Mucosa of descending colon (tissue), 3 donors: ENCODE measurements at regions not wholly inside any gene's neighbourhood (a gene's known extent, or its start where the extent isn't known, plus 50 kb on each side); places are given as distances from the start of the nearest gene placed in this dataset.

Experiments used
- ATAC-seq: fragments of 200-7000 bp; cut with Tn5 transposase; one replicate; pipeline ENCODE4 v1.9.1; 2020; ENCODE audit warnings: mild to moderate bottlenecking, moderate library complexity
- DNase-seq, 3 donors: peaks; one replicate each; pipeline ENCODE4 v3.0.0-alpha.2; 2020
- H3K36me3 ChIP-seq: fragments of 200-600 bp; one replicate; pipeline ENCODE4 v1.8.0; 2021; ENCODE audit warnings: low read depth, mild to moderate bottlenecking
- H3K4me1 ChIP-seq: fragments of 200-600 bp; one replicate; pipeline ENCODE4 v1.8.0; 2021; ENCODE audit warnings: low read depth, mild to moderate bottlenecking
- H3K4me3 ChIP-seq: fragments of 200-600 bp; one replicate; pipeline ENCODE4 v1.8.0; 2021; ENCODE audit warnings: mild to moderate bottlenecking
- H3K9me3 ChIP-seq: fragments of 200-600 bp; one replicate; pipeline ENCODE4 v1.8.0; 2021; ENCODE audit warnings: mild to moderate bottlenecking
- intact Hi-C, 2 donors: fragments of 100-400 bp; cut with DNase I in 1 of 2; cut with micrococcal nuclease in 1 of 2; formaldehyde crosslinking; loops; one replicate each; pipeline versions ENCODE4 v1.11.0 to v1.11.1; 2022; cut with DNase I, micrococcal nuclease
- TF ChIP-seq, protein P1 (sequence below): fragments of 200-600 bp; IDR thresholded peaks from one replicate; pipeline ENCODE4 v1.8.0; 2022; ENCODE audit warnings: antibody characterized with exemption, mild to moderate bottlenecking
- donor health status: DM: no; HTN: no; CAD: no; lungs with moderate emphysema.
- donor health status: DM: no; HTN: no; CAD: no.
- donor health status: DM: no; HTN: yes; CAD: no.

- ATAC-seq, result no peak
- no peak for DNase-seq
- TF ChIP-seq, protein P1, sequence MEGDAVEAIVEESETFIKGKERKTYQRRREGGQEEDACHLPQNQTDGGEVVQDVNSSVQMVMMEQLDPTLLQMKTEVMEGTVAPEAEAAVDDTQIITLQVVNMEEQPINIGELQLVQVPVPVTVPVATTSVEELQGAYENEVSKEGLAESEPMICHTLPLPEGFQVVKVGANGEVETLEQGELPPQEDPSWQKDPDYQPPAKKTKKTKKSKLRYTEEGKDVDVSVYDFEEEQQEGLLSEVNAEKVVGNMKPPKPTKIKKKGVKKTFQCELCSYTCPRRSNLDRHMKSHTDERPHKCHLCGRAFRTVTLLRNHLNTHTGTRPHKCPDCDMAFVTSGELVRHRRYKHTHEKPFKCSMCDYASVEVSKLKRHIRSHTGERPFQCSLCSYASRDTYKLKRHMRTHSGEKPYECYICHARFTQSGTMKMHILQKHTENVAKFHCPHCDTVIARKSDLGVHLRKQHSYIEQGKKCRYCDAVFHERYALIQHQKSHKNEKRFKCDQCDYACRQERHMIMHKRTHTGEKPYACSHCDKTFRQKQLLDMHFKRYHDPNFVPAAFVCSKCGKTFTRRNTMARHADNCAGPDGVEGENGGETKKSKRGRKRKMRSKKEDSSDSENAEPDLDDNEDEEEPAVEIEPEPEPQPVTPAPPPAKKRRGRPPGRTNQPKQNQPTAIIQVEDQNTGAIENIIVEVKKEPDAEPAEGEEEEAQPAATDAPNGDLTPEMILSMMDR, result no peak
- H3K9me3 ChIP-seq, result no peaks in the 10 kb centered on the region
- H3K36me3 ChIP-seq, result no peaks in the 10 kb centered on the region
- no peak overlapping the region for H3K4me3 ChIP-seq
- intact Hi-C loops, result no loop called here
- no peaks in the 10 kb centered on the region for H3K4me1 ChIP-seq
These were observed 88.8 kb downstream of the ATXN7L3B start for GRCh38 chr12:74626397-74626796.

GRCh38 chr12:74641262-74641661 lies 103.6 kb downstream of the ATXN7L3B start:
- TF ChIP-seq, protein P1, result no peak
- Histone ChIP-seq H3K4me1 (no peaks in the 10 kb centered on the region), H3K4me3 (no peak overlapping the region), H3K9me3 (no peaks in the 10 kb centered on the region), H3K36me3 (no peaks in the 10 kb centered on the region)
- intact Hi-C loops, result no loop called here
- ATAC-seq, result no peak
- no peak for DNase-seq

DNA sequence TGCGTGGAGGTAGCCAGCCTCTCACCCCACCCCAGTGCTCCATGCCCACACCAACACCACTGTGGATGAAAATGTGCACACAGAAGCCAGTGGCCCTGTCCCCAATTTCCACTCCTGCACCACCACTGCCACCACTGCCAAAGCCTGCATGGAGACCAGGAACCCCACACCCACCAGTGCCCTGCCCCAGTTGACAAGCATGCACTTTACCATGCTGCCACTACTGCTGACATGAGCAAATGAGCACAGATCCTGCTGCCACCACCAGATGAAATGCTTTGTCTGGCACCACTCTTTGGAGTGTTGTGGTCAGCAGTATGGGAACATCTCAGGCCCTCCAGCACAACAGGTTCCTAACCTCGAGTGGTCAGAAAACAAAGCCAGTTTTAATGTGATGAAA lies 104.1 kb downstream of the ATXN7L3B start:
- intact Hi-C loops, result no loop called here
- TF ChIP-seq, protein P1, result no peak
- no peaks in the 10 kb centered on the region for H3K36me3 ChIP-seq
- H3K9me3 ChIP-seq, result no peaks in the 10 kb centered on the region
- ATAC-seq (no peak), DNase-seq (peak in 1 of 3 donors; percentile 12)
- no peaks in the 10 kb centered on the region for H3K4me1 ChIP-seq
- H3K4me3 ChIP-seq, result no peak overlapping the region

DNA sequence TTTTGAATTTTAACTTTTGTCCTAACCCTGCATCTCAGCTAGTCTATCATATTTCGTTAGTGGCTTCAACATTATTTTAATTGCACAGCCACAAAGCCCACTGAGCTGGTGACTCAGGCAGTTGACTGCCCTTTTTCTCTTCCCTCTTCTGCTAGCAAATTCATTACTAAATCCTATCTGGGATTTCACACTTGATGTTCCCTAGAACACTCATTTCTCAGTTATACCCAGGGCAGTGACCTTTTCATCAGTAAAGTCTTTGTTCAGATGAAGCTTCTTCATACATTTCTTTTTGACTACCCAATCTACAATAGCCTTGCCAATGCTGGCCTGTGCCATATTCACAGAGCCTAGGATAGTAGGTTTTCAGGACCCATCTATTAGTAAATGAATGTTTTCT lies 107.0 kb downstream of the ATXN7L3B start:
- no peak for DNase-seq
- no peaks in the 10 kb centered on the region for H3K9me3 ChIP-seq
- no peak for ATAC-seq

DNA sequence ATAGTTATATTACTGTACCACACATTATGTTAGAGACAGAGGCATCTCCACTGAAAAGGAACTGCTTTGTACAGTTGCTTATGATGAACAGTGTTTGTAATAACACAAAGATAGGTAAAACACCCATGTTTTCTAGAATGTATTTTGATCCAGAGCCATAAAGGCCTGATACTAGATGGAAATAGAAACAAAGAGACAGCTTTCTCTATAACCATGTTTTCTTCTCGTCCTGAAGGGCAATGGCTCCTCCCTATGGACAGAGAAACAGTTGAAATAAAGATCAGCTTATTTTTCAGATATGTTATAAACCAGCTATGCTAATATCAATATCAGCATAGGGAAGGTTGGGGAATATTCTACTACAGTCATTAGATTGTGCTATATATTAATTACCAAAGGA lies 109.2 kb downstream of the ATXN7L3B start:
- intact Hi-C loops, result no loop called here
- no peak overlapping the region for H3K4me3 ChIP-seq
- no peak for DNase-seq
- ATAC-seq, result no peak
- TF ChIP-seq, protein P1, result no peak
- H3K4me1 ChIP-seq, result no peaks in the 10 kb centered on the region
- H3K9me3 ChIP-seq, result no peaks in the 10 kb centered on the region
- no peaks in the 10 kb centered on the region for H3K36me3 ChIP-seq

More for the DNA sequence above, 107.0 kb downstream of the ATXN7L3B start:
- Histone ChIP-seq H3K36me3 (no peaks in the 10 kb centered on the region), H3K4me1 (no peaks in the 10 kb centered on the region), H3K4me3 (no peak overlapping the region)
- TF ChIP-seq, protein P1, result no peak
- intact Hi-C loops, result no loop called here

DNA sequence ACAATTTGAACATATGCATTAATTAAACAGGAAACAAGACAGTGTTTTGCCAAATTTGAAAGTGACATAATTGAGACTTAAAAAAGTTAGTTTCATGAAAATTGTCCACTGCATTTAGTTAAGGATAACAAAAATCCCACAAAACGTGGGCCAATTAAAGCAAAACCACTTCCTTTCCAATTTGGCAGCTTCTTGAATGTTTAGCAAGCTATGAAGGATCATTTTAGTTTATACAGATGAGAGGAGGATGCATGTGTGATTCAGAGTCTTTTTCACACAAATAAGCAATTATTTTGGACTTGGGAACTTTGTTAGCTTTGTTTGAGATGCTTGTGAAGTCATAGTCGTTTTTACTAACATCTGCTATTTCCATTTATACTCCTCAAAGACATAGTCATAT lies 109.6 kb downstream of the ATXN7L3B start:
- no peaks in the 10 kb centered on the region for H3K9me3 ChIP-seq
- DNase-seq (no peak), ATAC-seq (no peak)
- TF ChIP-seq, protein P1, result no peak
- H3K36me3 ChIP-seq, result no peaks in the 10 kb centered on the region
- H3K4me3 ChIP-seq, result no peak overlapping the region
- intact Hi-C loops, result no loop called here
- no peaks in the 10 kb centered on the region for H3K4me1 ChIP-seq
